ENCODE measurements at regions not wholly inside any gene's neighbourhood (a gene's known extent, or its start where the extent isn't known, plus 50 kb on each side); places are given as distances from the start of the nearest gene placed in this dataset.

DNA sequence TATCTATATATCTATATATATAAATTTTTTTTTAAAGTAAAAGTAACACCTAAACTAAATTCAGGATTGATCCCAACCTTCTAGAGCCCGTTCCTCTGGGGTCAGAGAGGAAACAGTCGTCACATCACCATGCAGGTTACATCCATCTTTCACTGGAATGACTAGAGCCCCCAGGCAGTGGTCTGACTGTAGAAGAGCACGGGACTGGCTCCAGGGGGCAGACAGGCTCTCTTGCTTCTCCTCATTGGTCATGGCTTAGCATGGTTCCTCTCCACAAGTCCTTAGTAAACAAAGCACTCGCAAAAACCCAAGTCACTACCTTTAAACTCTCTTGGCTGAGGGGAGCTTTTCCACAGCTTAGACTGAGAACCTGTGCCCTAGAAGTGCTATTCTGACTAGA lies 110.5 kb downstream of the NR2F2 start:
- H3K4me3 ChIP-seq = no peak overlapping the region
- WGBS, 2 donors = 80 to 89% methylated on average over 4 of the region's 4 CpGs
- DNase-seq (no peak), ATAC-seq (ENCODE audit: insufficient read depth, low FRiP score) (no peak)
- H3K9ac ChIP-seq (ENCODE audit: insufficient read depth in 1 of 2, low read length in 2 of 2) = no peak overlapping the region
- H3K27ac ChIP-seq (ENCODE audit: low read depth in 1 of 2, low read length in 1 of 2) = no peak overlapping the region
- H3K4me1 ChIP-seq (ENCODE audit: control insufficient read depth in 5 of 5, insufficient read depth in 5 of 5, low read length in 5 of 5) = peaks cover 0 to 6% (median 0%) of the 10 kb centered on the region in 5 donors
- peaks cover 0 to 5% (median 2%) of the 10 kb centered on the region in 4 donors for H3K9me3 ChIP-seq (ENCODE audit: control insufficient read depth in 4 of 4, insufficient read depth in 3 of 4, low read length in 3 of 4)
- TF ChIP-seq, protein P1, sequence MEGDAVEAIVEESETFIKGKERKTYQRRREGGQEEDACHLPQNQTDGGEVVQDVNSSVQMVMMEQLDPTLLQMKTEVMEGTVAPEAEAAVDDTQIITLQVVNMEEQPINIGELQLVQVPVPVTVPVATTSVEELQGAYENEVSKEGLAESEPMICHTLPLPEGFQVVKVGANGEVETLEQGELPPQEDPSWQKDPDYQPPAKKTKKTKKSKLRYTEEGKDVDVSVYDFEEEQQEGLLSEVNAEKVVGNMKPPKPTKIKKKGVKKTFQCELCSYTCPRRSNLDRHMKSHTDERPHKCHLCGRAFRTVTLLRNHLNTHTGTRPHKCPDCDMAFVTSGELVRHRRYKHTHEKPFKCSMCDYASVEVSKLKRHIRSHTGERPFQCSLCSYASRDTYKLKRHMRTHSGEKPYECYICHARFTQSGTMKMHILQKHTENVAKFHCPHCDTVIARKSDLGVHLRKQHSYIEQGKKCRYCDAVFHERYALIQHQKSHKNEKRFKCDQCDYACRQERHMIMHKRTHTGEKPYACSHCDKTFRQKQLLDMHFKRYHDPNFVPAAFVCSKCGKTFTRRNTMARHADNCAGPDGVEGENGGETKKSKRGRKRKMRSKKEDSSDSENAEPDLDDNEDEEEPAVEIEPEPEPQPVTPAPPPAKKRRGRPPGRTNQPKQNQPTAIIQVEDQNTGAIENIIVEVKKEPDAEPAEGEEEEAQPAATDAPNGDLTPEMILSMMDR (IDR thresholded peaks at IDR 0.05; ENCODE audit: control extremely low read depth, extremely low read depth) = no peak
- no peaks in the 10 kb centered on the region for H3K36me3 ChIP-seq (ENCODE audit: control insufficient read depth in 4 of 4, insufficient read depth in 4 of 4, low read length in 4 of 4)
- H3K27me3 ChIP-seq (ENCODE audit: control insufficient read depth in 3 of 3, insufficient read depth in 3 of 3, low read length in 2 of 3) = peaks cover 0 to 2% (median 0%) of the 10 kb centered on the region in 3 donors

GRCh38 chr15:96442076-96442475 lies 111.6 kb downstream of the NR2F2 start:
- Histone ChIP-seq H3K9me3 (ENCODE audit: control insufficient read depth in 4 of 4, insufficient read depth in 3 of 4, low read length in 3 of 4) (peaks cover 0 to 5% (median 2%) of the 10 kb centered on the region in 4 donors), H3K4me3 (no peak overlapping the region), H3K36me3 (ENCODE audit: control insufficient read depth in 4 of 4, insufficient read depth in 4 of 4, low read length in 4 of 4) (no peaks in the 10 kb centered on the region), H3K9ac (ENCODE audit: insufficient read depth in 1 of 2, low read length in 2 of 2) (no peak overlapping the region), H3K4me1 (ENCODE audit: control insufficient read depth in 5 of 5, insufficient read depth in 5 of 5, low read length in 5 of 5) (peaks cover 0 to 6% (median 0%) of the 10 kb centered on the region in 5 donors), H3K27ac (ENCODE audit: low read depth in 1 of 2, low read length in 1 of 2) (no peak overlapping the region), H3K27me3 (ENCODE audit: control insufficient read depth in 3 of 3, insufficient read depth in 3 of 3, low read length in 2 of 3) (no peaks in the 10 kb centered on the region)
- DNase-seq (no peak), ATAC-seq (ENCODE audit: insufficient read depth, low FRiP score) (no peak)
- TF ChIP-seq, protein P1 (IDR thresholded peaks at IDR 0.05; ENCODE audit: control extremely low read depth, extremely low read depth) = no peak
- 93 to 96% methylated on average over 18 of the region's 18 CpGs for WGBS, 2 donors

GRCh38 chr15:96444865-96445264 lies 114.4 kb downstream of the NR2F2 start:
- no peak overlapping the region for H3K9ac ChIP-seq (ENCODE audit: insufficient read depth in 1 of 2, low read length in 2 of 2)
- WGBS, 2 donors = 55 to 73% methylated on average over 3 of the region's 3 CpGs
- TF ChIP-seq, protein P1 (IDR thresholded peaks at IDR 0.05; ENCODE audit: control extremely low read depth, extremely low read depth) = no peak

GRCh38 chr15:96448923-96449322 lies 118.4 kb downstream of the NR2F2 start:
- DNase-seq (no peak), ATAC-seq (ENCODE audit: insufficient read depth, low FRiP score) (no peak)
- 69 to 72% methylated on average over 7 of the region's 7 CpGs for WGBS, 2 donors
- Histone ChIP-seq H3K27me3 (ENCODE audit: control insufficient read depth in 3 of 3, insufficient read depth in 3 of 3, low read length in 2 of 3) (no peaks in the 10 kb centered on the region), H3K9me3 (ENCODE audit: control insufficient read depth in 4 of 4, insufficient read depth in 3 of 4, low read length in 3 of 4) (peaks cover 0 to 2% (median 0%) of the 10 kb centered on the region in 4 donors), H3K4me1 (ENCODE audit: control insufficient read depth in 5 of 5, insufficient read depth in 5 of 5, low read length in 5 of 5) (peaks cover 0 to 6% (median 0%) of the 10 kb centered on the region in 5 donors), H3K4me3 (no peak overlapping the region), H3K9ac (ENCODE audit: insufficient read depth in 1 of 2, low read length in 2 of 2) (no peak overlapping the region), H3K27ac (ENCODE audit: low read depth in 1 of 2, low read length in 1 of 2) (no peak overlapping the region), H3K36me3 (ENCODE audit: control insufficient read depth in 4 of 4, insufficient read depth in 4 of 4, low read length in 4 of 4) (no peaks in the 10 kb centered on the region)
- TF ChIP-seq, protein P1 (IDR thresholded peaks at IDR 0.05; ENCODE audit: control extremely low read depth, extremely low read depth) = no peak

More at GRCh38 chr15:96444865-96445264, 114.4 kb downstream of the NR2F2 start:
- DNase-seq (no peak), ATAC-seq (ENCODE audit: insufficient read depth, low FRiP score) (no peak)
- H3K9me3 ChIP-seq (ENCODE audit: control insufficient read depth in 4 of 4, insufficient read depth in 3 of 4, low read length in 3 of 4) = peaks cover 0 to 5% (median 2%) of the 10 kb centered on the region in 4 donors
- no peak overlapping the region for H3K4me3 ChIP-seq
- H3K4me1 ChIP-seq (ENCODE audit: control insufficient read depth in 5 of 5, insufficient read depth in 5 of 5, low read length in 5 of 5) = peaks cover 0 to 6% (median 0%) of the 10 kb centered on the region in 5 donors
- no peaks in the 10 kb centered on the region for H3K36me3 ChIP-seq (ENCODE audit: control insufficient read depth in 4 of 4, insufficient read depth in 4 of 4, low read length in 4 of 4)
- H3K27ac ChIP-seq (ENCODE audit: low read depth in 1 of 2, low read length in 1 of 2) = no peak overlapping the region
- no peaks in the 10 kb centered on the region for H3K27me3 ChIP-seq (ENCODE audit: control insufficient read depth in 3 of 3, insufficient read depth in 3 of 3, low read length in 2 of 3)

Measured in lung (tissue), 11 donors.